NB4 (cell line): ENCODE measurements at regions not wholly inside any gene's neighbourhood (a gene's known extent, or its start where the extent isn't known, plus 50 kb on each side); places are given as distances from the start of the nearest gene placed in this dataset.

Source experiments
- DNase-seq: peaks from one replicate; pipeline ENCODE4 v3.0.0; 2010; ENCODE audit warnings: low read depth
- H3K4me3 ChIP-seq: one replicate; pipeline ENCODE4 v1.5.1; 2011; ENCODE audit warnings: mild to moderate bottlenecking, low read depth, low read length, moderate library complexity
- CTCF ChIP-seq: IDR thresholded peaks from one replicate; pipeline ENCODE4 v1.5.1; 2012; ENCODE audit warnings: low read depth, low read length
- MAX ChIP-seq: IDR thresholded peaks from 2 replicates; pipeline ENCODE4 v1.6.1; 2011; ENCODE audit warnings: low read depth, low read length
- MYC ChIP-seq: IDR thresholded peaks from 2 replicates; pipeline ENCODE4 v1.6.1; 2011; ENCODE audit warnings: low read depth, low read length
- POLR2A ChIP-seq: IDR thresholded peaks from 2 replicates; pipeline ENCODE4 v1.6.1; 2011; ENCODE audit warnings: mild to moderate bottlenecking; ENCODE audit not compliant: insufficient read length; ENCODE audit errors: extremely low read depth

GRCh38 chr3:102180280-102180931, 254.4 kb upstream of the ZPLD1 start:
- no peak for DNase-seq
- TF ChIP-seq CTCF (no peak), POLR2A (no peak), MAX (no peak), MYC (no peak)
- no peak overlapping the region for H3K4me3 ChIP-seq

- no peak overlapping the region for H3K4me3 ChIP-seq
- no peak for DNase-seq
- no peak for TF ChIP-seq MAX
- no peak for TF ChIP-seq CTCF
- no peak for TF ChIP-seq MYC
- no peak for TF ChIP-seq POLR2A
These were observed 253.5 kb upstream of the ZPLD1 start for GRCh38 chr3:102181175-102181920.

- TF ChIP-seq MAX (no peak), POLR2A (no peak), CTCF (no peak), MYC (no peak)
- no peak overlapping the region for H3K4me3 ChIP-seq
- no peak for DNase-seq
These were observed 252.7 kb upstream of the ZPLD1 start for GRCh38 chr3:102182162-102182561.

DNA sequence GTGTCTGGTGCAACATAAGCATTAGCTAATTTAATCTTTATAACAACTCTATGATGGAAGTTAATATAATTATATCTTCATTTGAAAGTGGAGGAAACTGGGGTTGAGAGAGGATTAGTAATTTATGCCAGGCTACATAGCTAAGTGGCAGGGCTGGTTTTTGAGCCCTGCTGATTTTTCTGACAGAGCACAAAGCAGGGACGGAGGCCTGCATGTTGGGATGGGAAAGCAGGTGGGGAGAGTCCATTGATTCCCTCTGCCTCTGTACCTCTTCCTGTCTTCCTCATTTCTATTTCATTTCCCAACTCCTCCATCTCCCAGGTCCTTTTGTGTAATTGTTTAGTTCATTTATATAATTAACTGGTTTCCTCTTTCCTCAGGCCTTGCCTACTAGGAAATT, 251.6 kb upstream of the ZPLD1 start:
- TF ChIP-seq POLR2A = no peak
- no peak for TF ChIP-seq CTCF
- no peak for TF ChIP-seq MAX
- no peak for TF ChIP-seq MYC
- DNase-seq = no peak
- no peak overlapping the region for H3K4me3 ChIP-seq

- no peak for DNase-seq
- no peak overlapping the region for H3K4me3 ChIP-seq
- no peak for TF ChIP-seq MAX
- no peak for TF ChIP-seq MYC
- TF ChIP-seq POLR2A = no peak
- no peak for TF ChIP-seq CTCF
These were observed 251.2 kb upstream of the ZPLD1 start for GRCh38 chr3:102183623-102184022.
